C4-2B (cell line): ENCODE measurements at regions not wholly inside any gene's neighbourhood (a gene's known extent, or its start where the extent isn't known, plus 50 kb on each side); places are given as distances from the start of the nearest gene placed in this dataset.

ENCODE experiments used
- H3K27ac ChIP-seq: fragments of 450-650 bp; 2 replicates; pipeline ENCODE4 v1.5.1; 2017
- CTCF ChIP-seq: fragments of 450-650 bp; conservative IDR thresholded peaks from 2 replicates; pipeline ENCODE4 v1.5.1; 2017; ENCODE audit warnings: mild to moderate bottlenecking
- ZFX ChIP-seq: fragments of 450-650 bp; IDR thresholded peaks from 2 replicates; pipeline ENCODE4 v1.6.1; 2017

GRCh38 chr13:59367467-59367866 lies 796.3 kb downstream of the DIAPH3 start:
- TF ChIP-seq CTCF (no peak), ZFX (no peak)
- H3K27ac ChIP-seq: no peak overlapping the region

DNA sequence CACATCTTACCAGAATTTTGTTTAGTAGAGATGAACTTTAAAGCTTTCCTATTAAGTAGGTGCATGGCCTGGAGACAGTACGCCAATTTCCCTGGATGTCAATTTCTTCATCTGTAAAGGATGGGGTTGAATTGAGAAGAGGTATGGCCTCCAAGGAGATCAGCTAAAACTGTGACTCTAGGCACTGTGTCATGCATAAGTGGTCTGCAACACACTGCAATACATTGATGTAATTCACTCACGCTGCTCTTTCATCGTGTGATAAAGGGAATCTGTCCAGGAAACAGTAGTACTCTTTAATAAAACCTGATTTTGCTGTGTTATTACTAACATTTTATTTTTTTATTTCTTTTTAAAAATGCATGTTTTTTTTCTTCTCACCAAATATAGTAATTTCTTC lies 795.8 kb downstream of the DIAPH3 start:
- no peak overlapping the region for H3K27ac ChIP-seq
- TF ChIP-seq ZFX (no peak), CTCF (no peak)

- TF ChIP-seq CTCF: no peak
- TF ChIP-seq ZFX: no peak
- H3K27ac ChIP-seq: no peak overlapping the region
Observed at GRCh38 chr13:59368693-59369092, 795.0 kb downstream of the DIAPH3 start.

GRCh38 chr13:59371229-59371628 lies 792.5 kb downstream of the DIAPH3 start:
- TF ChIP-seq ZFX: no peak
- no peak for TF ChIP-seq CTCF
- H3K27ac ChIP-seq: no peak overlapping the region

DNA sequence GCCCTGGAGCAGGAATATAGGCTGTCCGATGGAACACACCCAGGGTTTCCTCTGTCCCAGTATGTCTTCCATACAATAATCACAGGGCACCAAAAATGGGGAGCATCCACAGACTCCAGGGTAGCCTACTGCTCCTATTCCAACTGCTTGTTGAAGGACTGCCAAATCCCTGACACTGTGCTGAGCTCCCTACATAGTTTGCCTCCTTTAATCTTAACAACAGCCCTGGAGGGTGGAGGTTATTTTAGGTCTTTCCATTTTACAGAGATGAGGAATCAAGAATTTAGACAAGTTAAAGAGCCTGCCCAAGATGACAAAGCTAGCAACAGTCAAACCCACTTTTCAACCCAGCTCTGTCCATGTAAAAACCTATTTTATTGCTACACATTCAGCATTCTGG lies 790.4 kb downstream of the DIAPH3 start:
- H3K27ac ChIP-seq: no peak overlapping the region
- TF ChIP-seq ZFX (no peak), CTCF (no peak)

DNA sequence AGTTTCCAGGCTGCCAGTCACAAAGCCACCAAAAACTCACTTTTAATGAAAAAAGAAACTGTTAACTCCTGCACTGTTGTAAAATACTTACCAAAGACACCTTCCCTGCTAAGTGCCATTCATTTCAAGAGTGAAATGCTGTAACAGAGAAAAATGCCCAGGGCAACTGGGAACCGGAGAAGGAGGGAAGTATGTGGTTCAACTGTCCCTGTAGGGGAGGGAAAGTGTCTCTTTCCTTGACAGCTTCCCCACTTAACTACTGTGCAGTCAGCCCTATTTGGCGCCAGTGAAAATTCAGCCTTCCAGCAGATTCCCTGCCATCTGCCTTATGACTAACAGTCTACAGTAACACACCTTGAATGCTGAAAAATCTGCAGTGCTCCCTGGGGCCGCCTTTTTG lies 789.0 kb downstream of the DIAPH3 start:
- no peak for TF ChIP-seq ZFX
- no peak for TF ChIP-seq CTCF
- no peak overlapping the region for H3K27ac ChIP-seq

DNA sequence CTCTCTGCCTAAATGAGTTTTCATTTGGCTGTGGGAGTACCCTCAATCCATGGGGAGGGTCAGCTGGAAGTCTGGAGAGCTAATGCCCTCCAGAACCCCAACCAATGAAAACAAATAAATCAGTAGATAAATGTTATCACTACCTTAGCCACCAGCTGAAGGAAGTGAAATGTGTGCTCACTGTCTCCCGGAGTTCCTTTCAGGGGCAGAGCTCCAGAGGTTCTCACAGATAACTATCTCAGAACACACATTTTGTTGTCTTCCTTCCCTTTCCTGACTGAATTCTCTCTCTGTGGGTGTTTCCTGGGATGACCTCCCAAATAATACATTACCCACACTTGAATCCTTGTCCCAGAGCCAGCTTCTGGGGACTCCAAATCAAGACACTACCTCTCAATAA lies 779.6 kb downstream of the DIAPH3 start:
- no peak overlapping the region for H3K27ac ChIP-seq
- TF ChIP-seq ZFX (no peak), CTCF (no peak)
